GM23338 (cell line): ENCODE measurements at regions not wholly inside any gene's neighbourhood (a gene's known extent, or its start where the extent isn't known, plus 50 kb on each side); places are given as distances from the start of the nearest gene placed in this dataset.

ENCODE experiments used
- ATAC-seq: fragments of 200-7000 bp; cut with Tn5 transposase; 3 replicates; pipeline ENCODE4 v1.9.1; 2020
- DNase-seq: peaks from one replicate; pipeline ENCODE4 v3.0.0-alpha.2; 2015; ENCODE audit warnings: low spot score
- H2AFZ ChIP-seq: fragments of 200-600 bp; sonication (generic); 2 replicates; pipeline ENCODE4 v1.8.0; 2016; ENCODE audit warnings: antibody characterized with exemption, mild to moderate bottlenecking, moderate library complexity
- H3F3A ChIP-seq: fragments of 200-600 bp; sonication (generic); replicated peaks from 2 replicates; pipeline ENCODE4 v1.8.0; 2017; ENCODE audit warnings: antibody characterized with exemption, mixed run types, low read depth
- H3K27ac ChIP-seq: fragments of 200-600 bp; sonication (generic); 2 replicates; pipeline ENCODE4 v1.6.1; 2016; ENCODE audit warnings: low read depth
- H3K27me3 ChIP-seq: fragments of 200-600 bp; sonication (generic); 2 replicates; pipeline ENCODE4 v1.8.0; 2016; ENCODE audit warnings: mild to moderate bottlenecking, mixed run types, moderate library complexity; ENCODE audit not compliant: insufficient read depth
- H3K36me3 ChIP-seq: fragments of 200-600 bp; sonication (generic); 2 replicates; pipeline ENCODE4 v1.8.0; 2016; ENCODE audit warnings: mild to moderate bottlenecking; ENCODE audit not compliant: insufficient read depth
- H3K4me1 ChIP-seq: fragments of 200-600 bp; sonication (generic); 2 replicates; pipeline ENCODE4 v1.8.0; 2016; ENCODE audit warnings: mild to moderate bottlenecking, moderate library complexity; ENCODE audit not compliant: insufficient read depth
- H3K4me2 ChIP-seq: fragments of 200-600 bp; sonication (generic); 2 replicates; pipeline ENCODE4 v1.7.1; 2017; ENCODE audit warnings: mixed run types
- H3K4me3 ChIP-seq: fragments of 200-600 bp; sonication (generic); 2 replicates; pipeline ENCODE4 v1.6.1; 2016; ENCODE audit warnings: mixed run types
- H3K79me2 ChIP-seq: fragments of 200-600 bp; sonication (generic); replicated peaks from 2 replicates; pipeline ENCODE4 v1.8.0; 2017; ENCODE audit warnings: mild to moderate bottlenecking; ENCODE audit not compliant: insufficient read depth
- H3K9me2 ChIP-seq: fragments of 200-600 bp; sonication (generic); 2 replicates; pipeline ENCODE4 v1.8.0; 2017; ENCODE audit not compliant: insufficient read depth
- H4K20me1 ChIP-seq: fragments of 200-600 bp; sonication (generic); replicated peaks from 2 replicates; pipeline ENCODE4 v1.8.0; 2017; ENCODE audit warnings: mild to moderate bottlenecking; ENCODE audit not compliant: insufficient read depth
- H3K27ac Mint-ChIP-seq: 2 replicates; pipeline ENCODE4 v1.8.0; 2020; ENCODE audit warnings: inconsistent platforms, mild to moderate bottlenecking, moderate library complexity, mixed read lengths
- H3K27me3 Mint-ChIP-seq: 3 replicates; pipeline ENCODE4 v1.8.0; 2022; ENCODE audit warnings: low read depth, mild to moderate bottlenecking, moderate library complexity, mixed read lengths, inconsistent platforms; ENCODE audit not compliant: insufficient read depth, poor library complexity
- H3K36me3 Mint-ChIP-seq: 3 replicates; pipeline ENCODE4 v1.8.0; 2021; ENCODE audit warnings: low read depth, mild to moderate bottlenecking, inconsistent platforms, moderate library complexity, mixed read lengths
- H3K4me1 Mint-ChIP-seq: 3 replicates; pipeline ENCODE4 v1.8.0; 2020; ENCODE audit warnings: mild to moderate bottlenecking, inconsistent platforms, mixed read lengths
- H3K4me3 Mint-ChIP-seq: 3 replicates; pipeline ENCODE4 v1.8.0; 2021; ENCODE audit warnings: moderate library complexity, mild to moderate bottlenecking, inconsistent platforms, mixed read lengths
- H3K9me3 Mint-ChIP-seq: 3 replicates; pipeline ENCODE4 v1.8.0; 2020; ENCODE audit warnings: moderate library complexity, mild to moderate bottlenecking, inconsistent platforms, mixed read lengths
- NANOG ChIP-seq: IDR thresholded peaks from 2 replicates; pipeline ENCODE4 v1.6.1; 2016; ENCODE audit warnings: antibody characterized with exemption, borderline replicate concordance
- ZNF114 ChIP-seq: fragments of 250-450 bp; sonication (Bioruptor Pico); IDR thresholded peaks from 2 replicates; pipeline ENCODE4 v1.5.0; 2020; ENCODE audit warnings: mild to moderate bottlenecking, moderate library complexity
- ZNF331 ChIP-seq: fragments of 250-450 bp; sonication (Bioruptor Pico); IDR thresholded peaks from 2 replicates; pipeline ENCODE4 v1.5.0; 2020; ENCODE audit warnings: low read depth, mild to moderate bottlenecking, moderate library complexity
- TF ChIP-seq, protein P1 (sequence below): fragments of 250-450 bp; sonication (Bioruptor Pico); IDR thresholded peaks from 2 replicates; pipeline ENCODE4 v1.5.0; 2020; ENCODE audit warnings: mild to moderate bottlenecking, moderate library complexity
- TF ChIP-seq, protein P2 (sequence below): IDR thresholded peaks from 2 replicates; pipeline ENCODE4 v1.6.1; 2016; ENCODE audit warnings: antibody characterized with exemption
- TF ChIP-seq, protein P3 (sequence below): IDR thresholded peaks from one replicate; pipeline ENCODE4 v1.6.1; 2018; ENCODE audit warnings: antibody characterized with exemption; ENCODE audit not compliant: unreplicated experiment
- TF ChIP-seq, protein P4 (sequence below), 2 experiments: fragments of 200-600 bp in 1 of 2; sonication (generic) in 1 of 2; conservative IDR thresholded peaks; 2 replicates each; pipeline versions ENCODE4 v1.5.1 to v1.6.1; 2016 to 2017; ENCODE audit warnings: antibody characterized with exemption in 2 of 2, low read depth in 2 of 2, mild to moderate bottlenecking in 2 of 2, moderate library complexity in 1 of 2

DNA sequence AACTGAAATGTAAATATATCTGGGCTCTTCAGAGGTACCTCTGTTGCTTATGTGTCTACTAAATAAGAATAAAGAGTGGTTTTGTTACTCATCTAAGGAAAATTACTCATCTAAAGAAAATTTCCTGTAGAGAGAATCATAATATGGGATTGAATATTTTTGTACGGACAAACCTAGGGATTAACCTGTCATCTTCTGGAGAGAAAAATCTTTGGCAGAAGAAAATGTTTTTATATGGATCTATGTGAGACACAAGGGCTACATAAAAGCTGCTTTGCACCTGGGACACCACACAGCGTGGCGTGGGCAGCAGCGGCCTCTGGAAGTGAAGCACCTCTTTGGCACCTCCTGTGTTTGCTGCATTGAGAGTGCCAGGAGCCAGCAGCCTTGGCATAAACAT, 242.9 kb upstream of the DACH1 start (continued):
- TF ChIP-seq, protein P1, sequence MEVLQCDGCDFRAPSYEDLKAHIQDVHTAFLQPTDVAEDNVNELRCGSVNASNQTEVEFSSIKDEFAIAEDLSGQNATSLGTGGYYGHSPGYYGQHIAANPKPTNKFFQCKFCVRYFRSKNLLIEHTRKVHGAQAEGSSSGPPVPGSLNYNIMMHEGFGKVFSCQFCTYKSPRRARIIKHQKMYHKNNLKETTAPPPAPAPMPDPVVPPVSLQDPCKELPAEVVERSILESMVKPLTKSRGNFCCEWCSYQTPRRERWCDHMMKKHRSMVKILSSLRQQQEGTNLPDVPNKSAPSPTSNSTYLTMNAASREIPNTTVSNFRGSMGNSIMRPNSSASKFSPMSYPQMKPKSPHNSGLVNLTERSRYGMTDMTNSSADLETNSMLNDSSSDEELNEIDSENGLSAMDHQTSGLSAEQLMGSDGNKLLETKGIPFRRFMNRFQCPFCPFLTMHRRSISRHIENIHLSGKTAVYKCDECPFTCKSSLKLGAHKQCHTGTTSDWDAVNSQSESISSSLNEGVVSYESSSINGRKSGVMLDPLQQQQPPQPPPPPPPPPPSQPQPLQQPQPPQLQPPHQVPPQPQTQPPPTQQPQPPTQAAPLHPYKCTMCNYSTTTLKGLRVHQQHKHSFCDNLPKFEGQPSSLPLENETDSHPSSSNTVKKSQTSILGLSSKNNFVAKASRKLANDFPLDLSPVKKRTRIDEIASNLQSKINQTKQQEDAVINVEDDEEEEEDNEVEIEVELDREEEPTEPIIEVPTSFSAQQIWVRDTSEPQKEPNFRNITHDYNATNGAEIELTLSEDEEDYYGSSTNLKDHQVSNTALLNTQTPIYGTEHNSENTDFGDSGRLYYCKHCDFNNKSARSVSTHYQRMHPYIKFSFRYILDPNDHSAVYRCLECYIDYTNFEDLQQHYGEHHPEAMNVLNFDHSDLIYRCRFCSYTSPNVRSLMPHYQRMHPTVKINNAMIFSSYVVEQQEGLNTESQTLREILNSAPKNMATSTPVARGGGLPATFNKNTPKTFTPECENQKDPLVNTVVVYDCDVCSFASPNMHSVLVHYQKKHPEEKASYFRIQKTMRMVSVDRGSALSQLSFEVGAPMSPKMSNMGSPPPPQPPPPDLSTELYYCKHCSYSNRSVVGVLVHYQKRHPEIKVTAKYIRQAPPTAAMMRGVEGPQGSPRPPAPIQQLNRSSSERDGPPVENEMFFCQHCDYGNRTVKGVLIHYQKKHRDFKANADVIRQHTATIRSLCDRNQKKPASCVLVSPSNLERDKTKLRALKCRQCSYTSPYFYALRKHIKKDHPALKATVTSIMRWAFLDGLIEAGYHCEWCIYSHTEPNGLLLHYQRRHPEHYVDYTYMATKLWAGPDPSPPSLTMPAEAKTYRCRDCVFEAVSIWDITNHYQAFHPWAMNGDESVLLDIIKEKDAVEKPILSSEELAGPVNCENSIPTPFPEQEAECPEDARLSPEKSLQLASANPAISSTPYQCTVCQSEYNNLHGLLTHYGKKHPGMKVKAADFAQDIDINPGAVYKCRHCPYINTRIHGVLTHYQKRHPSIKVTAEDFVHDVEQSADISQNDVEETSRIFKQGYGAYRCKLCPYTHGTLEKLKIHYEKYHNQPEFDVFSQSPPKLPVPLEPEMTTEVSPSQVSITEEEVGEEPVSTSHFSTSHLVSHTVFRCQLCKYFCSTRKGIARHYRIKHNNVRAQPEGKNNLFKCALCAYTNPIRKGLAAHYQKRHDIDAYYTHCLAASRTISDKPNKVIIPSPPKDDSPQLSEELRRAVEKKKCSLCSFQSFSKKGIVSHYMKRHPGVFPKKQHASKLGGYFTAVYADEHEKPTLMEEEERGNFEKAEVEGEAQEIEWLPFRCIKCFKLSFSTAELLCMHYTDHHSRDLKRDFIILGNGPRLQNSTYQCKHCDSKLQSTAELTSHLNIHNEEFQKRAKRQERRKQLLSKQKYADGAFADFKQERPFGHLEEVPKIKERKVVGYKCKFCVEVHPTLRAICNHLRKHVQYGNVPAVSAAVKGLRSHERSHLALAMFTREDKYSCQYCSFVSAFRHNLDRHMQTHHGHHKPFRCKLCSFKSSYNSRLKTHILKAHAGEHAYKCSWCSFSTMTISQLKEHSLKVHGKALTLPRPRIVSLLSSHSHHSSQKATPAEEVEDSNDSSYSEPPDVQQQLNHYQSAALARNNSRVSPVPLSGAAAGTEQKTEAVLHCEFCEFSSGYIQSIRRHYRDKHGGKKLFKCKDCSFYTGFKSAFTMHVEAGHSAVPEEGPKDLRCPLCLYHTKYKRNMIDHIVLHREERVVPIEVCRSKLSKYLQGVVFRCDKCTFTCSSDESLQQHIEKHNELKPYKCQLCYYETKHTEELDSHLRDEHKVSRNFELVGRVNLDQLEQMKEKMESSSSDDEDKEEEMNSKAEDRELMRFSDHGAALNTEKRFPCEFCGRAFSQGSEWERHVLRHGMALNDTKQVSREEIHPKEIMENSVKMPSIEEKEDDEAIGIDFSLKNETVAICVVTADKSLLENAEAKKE (CRISPR knock-in tag) = no peak

DNA sequence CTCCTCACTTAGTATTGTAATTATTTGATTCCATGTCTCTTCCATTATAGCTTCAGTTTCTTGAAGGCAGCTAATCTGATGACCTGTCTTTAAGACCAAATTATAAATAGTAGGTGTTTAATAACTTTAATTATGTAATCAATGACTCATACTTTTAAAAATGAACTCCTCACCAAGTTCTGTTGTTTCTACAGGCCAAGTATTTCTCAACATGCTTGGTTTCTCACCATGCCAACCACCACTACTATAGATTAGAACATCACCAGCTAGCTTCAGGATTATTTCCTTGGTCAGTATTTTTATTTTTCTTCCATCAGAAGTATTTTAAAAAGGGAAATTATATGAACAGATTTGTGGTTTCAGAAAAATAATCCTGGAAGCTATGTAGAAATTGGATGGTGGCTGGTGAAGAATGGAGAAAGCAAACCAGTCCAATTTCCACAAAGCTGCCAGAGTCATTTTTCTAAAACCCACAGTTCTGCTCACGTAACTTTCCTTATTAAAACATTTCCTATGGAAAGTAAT, 237.7 kb upstream of the DACH1 start:
- H3K79me2 ChIP-seq = no peaks in the 10 kb centered on the region
- peaks cover 8% of the 10 kb centered on the region; the same call in 1 of the 2 replicates for H3K4me1 ChIP-seq
- H3K4me3 ChIP-seq = no peak overlapping the region
- H3K9me2 ChIP-seq = peaks cover 5% of the 10 kb centered on the region; the same call in 1 of the 2 replicates
- ATAC-seq (no peak), DNase-seq (no peak)
- Mint-ChIP-seq H3K27ac (no peak overlapping the region), H3K4me1 (peaks cover 8% of the 10 kb centered on the region), H3K36me3 (no peaks in the 10 kb centered on the region), H3K27me3 (no peaks in the 10 kb centered on the region), H3K9me3 (peaks cover 3% of the 10 kb centered on the region; the same call in 1 of the 3 replicates), H3K4me3 (no peak overlapping the region)
- no peaks in the 10 kb centered on the region for H3K27me3 ChIP-seq
- H3K27ac ChIP-seq = no peak overlapping the region
- H2AFZ ChIP-seq = no peak overlapping the region
- no peaks in the 10 kb centered on the region for H4K20me1 ChIP-seq
- TF ChIP-seq, protein P2, sequence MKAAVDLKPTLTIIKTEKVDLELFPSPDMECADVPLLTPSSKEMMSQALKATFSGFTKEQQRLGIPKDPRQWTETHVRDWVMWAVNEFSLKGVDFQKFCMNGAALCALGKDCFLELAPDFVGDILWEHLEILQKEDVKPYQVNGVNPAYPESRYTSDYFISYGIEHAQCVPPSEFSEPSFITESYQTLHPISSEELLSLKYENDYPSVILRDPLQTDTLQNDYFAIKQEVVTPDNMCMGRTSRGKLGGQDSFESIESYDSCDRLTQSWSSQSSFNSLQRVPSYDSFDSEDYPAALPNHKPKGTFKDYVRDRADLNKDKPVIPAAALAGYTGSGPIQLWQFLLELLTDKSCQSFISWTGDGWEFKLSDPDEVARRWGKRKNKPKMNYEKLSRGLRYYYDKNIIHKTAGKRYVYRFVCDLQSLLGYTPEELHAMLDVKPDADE = no peak
- TF ChIP-seq, protein P3, sequence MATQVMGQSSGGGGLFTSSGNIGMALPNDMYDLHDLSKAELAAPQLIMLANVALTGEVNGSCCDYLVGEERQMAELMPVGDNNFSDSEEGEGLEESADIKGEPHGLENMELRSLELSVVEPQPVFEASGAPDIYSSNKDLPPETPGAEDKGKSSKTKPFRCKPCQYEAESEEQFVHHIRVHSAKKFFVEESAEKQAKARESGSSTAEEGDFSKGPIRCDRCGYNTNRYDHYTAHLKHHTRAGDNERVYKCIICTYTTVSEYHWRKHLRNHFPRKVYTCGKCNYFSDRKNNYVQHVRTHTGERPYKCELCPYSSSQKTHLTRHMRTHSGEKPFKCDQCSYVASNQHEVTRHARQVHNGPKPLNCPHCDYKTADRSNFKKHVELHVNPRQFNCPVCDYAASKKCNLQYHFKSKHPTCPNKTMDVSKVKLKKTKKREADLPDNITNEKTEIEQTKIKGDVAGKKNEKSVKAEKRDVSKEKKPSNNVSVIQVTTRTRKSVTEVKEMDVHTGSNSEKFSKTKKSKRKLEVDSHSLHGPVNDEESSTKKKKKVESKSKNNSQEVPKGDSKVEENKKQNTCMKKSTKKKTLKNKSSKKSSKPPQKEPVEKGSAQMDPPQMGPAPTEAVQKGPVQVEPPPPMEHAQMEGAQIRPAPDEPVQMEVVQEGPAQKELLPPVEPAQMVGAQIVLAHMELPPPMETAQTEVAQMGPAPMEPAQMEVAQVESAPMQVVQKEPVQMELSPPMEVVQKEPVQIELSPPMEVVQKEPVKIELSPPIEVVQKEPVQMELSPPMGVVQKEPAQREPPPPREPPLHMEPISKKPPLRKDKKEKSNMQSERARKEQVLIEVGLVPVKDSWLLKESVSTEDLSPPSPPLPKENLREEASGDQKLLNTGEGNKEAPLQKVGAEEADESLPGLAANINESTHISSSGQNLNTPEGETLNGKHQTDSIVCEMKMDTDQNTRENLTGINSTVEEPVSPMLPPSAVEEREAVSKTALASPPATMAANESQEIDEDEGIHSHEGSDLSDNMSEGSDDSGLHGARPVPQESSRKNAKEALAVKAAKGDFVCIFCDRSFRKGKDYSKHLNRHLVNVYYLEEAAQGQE = no peak
- TF ChIP-seq ZNF331 (no peak), ZNF114 (no peak), NANOG (no peak)
- TF ChIP-seq, protein P4, sequence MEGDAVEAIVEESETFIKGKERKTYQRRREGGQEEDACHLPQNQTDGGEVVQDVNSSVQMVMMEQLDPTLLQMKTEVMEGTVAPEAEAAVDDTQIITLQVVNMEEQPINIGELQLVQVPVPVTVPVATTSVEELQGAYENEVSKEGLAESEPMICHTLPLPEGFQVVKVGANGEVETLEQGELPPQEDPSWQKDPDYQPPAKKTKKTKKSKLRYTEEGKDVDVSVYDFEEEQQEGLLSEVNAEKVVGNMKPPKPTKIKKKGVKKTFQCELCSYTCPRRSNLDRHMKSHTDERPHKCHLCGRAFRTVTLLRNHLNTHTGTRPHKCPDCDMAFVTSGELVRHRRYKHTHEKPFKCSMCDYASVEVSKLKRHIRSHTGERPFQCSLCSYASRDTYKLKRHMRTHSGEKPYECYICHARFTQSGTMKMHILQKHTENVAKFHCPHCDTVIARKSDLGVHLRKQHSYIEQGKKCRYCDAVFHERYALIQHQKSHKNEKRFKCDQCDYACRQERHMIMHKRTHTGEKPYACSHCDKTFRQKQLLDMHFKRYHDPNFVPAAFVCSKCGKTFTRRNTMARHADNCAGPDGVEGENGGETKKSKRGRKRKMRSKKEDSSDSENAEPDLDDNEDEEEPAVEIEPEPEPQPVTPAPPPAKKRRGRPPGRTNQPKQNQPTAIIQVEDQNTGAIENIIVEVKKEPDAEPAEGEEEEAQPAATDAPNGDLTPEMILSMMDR (conservative IDR thresholded peaks at IDR 0.05; ENCODE audit: low read depth in 2 of 2) = no peak
- H3F3A ChIP-seq = no peaks in the 10 kb centered on the region
- H3K4me2 ChIP-seq = no peak overlapping the region
- no peaks in the 10 kb centered on the region for H3K36me3 ChIP-seq
